BE2C (cell line): ENCODE measurements at regions not wholly inside any gene's neighbourhood (a gene's known extent, or its start where the extent isn't known, plus 50 kb on each side); places are given as distances from the start of the nearest gene placed in this dataset.

Experiments
- DNase-seq: peaks from one replicate; pipeline ENCODE4 v3.0.0-alpha.2; 2020
- H3K27me3 ChIP-seq: fragments of 250-450 bp; sonication (Bioruptor Pico); 2 replicates; pipeline ENCODE4 v1.5.1; 2020; ENCODE audit warnings: mild to moderate bottlenecking
- H3K36me3 ChIP-seq: fragments of 250-450 bp; sonication (Bioruptor Pico); 2 replicates; pipeline ENCODE4 v1.5.1; 2020; ENCODE audit warnings: mild to moderate bottlenecking
- H3K4me1 ChIP-seq: fragments of 250-450 bp; sonication (Bioruptor Pico); 2 replicates; pipeline ENCODE4 v1.5.1; 2020
- H3K4me3 ChIP-seq: 2 replicates; pipeline ENCODE4 v1.5.1; 2011; ENCODE audit warnings: low read depth, low read length
- H3K9me3 ChIP-seq: fragments of 250-450 bp; sonication (Bioruptor Pico); 2 replicates; pipeline ENCODE4 v1.5.1; 2020
- CTCF ChIP-seq: IDR thresholded peaks from 2 replicates; pipeline ENCODE4 v1.5.1; 2012; ENCODE audit warnings: mild to moderate bottlenecking, low read depth, low read length

DNA sequence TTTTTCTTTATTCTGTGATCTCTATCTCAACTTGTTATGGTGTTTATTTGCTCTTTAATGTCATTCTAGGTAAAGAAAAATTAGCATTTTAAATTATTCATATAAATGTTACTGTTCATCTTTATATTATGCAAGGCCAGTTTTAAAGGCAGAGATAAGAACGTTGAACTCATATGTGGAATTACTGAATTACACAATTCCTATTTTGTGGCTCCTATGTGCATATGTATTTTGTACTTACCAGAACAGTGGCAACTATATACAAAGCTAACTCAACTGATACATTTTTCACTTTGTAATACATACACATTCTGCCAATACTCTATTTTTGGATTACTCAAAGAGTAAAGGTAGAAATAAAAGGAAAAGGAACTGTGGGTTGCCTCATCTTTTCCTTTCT, 533.2 kb upstream of the NR3C2 start:
- TF ChIP-seq CTCF: no peak

DNA sequence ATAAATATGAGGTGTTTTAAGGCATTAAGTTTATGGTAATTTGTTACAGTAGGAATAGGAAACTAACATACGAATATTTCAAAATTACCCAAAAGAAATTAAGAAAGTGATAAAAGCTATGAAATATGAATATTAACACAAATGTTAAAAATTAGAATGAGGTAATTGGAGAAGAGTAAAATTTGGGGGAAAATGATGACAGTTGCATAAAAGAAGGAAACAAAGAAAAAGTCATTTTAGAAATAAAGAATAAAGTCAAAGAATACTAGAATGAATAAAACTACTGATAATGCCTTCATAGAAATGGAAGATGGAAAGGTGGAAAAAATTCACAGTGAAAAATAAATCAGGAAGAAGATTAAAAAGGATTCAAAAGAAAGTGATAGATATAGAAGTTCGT, 522.9 kb upstream of the NR3C2 start:
- no peak for DNase-seq
- H3K27me3 ChIP-seq: no peaks in the 10 kb centered on the region; the same call in 1 of the 2 replicates
- no peaks in the 10 kb centered on the region for H3K36me3 ChIP-seq
- no peak for TF ChIP-seq CTCF
- H3K4me1 ChIP-seq: no peaks in the 10 kb centered on the region
- H3K9me3 ChIP-seq: no peaks in the 10 kb centered on the region
- H3K4me3 ChIP-seq: no peak overlapping the region

More for the DNA sequence above, 533.2 kb upstream of the NR3C2 start:
- H3K4me1 ChIP-seq: no peaks in the 10 kb centered on the region
- no peak for DNase-seq
- H3K27me3 ChIP-seq: no peaks in the 10 kb centered on the region
- H3K4me3 ChIP-seq: no peak overlapping the region
- no peaks in the 10 kb centered on the region for H3K36me3 ChIP-seq
- H3K9me3 ChIP-seq: no peaks in the 10 kb centered on the region

GRCh38 chr4:148964456-148964855, 522.2 kb upstream of the NR3C2 start:
- no peak overlapping the region for H3K4me3 ChIP-seq
- no peaks in the 10 kb centered on the region for H3K9me3 ChIP-seq
- no peaks in the 10 kb centered on the region for H3K4me1 ChIP-seq
- DNase-seq: no peak
- no peaks in the 10 kb centered on the region for H3K27me3 ChIP-seq
- no peak for TF ChIP-seq CTCF
- H3K36me3 ChIP-seq: no peaks in the 10 kb centered on the region

- H3K36me3 ChIP-seq: no peaks in the 10 kb centered on the region
- no peaks in the 10 kb centered on the region for H3K4me1 ChIP-seq
- no peak for DNase-seq
- H3K27me3 ChIP-seq: no peaks in the 10 kb centered on the region
- H3K4me3 ChIP-seq: no peak overlapping the region
- no peak for TF ChIP-seq CTCF
- H3K9me3 ChIP-seq: no peaks in the 10 kb centered on the region
These were observed 520.5 kb upstream of the NR3C2 start for GRCh38 chr4:148962539-148963290.

GRCh38 chr4:148961526-148961925, 519.3 kb upstream of the NR3C2 start:
- H3K27me3 ChIP-seq: no peaks in the 10 kb centered on the region
- no peaks in the 10 kb centered on the region for H3K4me1 ChIP-seq
- H3K36me3 ChIP-seq: no peaks in the 10 kb centered on the region
- DNase-seq: no peak
- no peak for TF ChIP-seq CTCF
- H3K9me3 ChIP-seq: no peaks in the 10 kb centered on the region
- H3K4me3 ChIP-seq: no peak overlapping the region

DNA sequence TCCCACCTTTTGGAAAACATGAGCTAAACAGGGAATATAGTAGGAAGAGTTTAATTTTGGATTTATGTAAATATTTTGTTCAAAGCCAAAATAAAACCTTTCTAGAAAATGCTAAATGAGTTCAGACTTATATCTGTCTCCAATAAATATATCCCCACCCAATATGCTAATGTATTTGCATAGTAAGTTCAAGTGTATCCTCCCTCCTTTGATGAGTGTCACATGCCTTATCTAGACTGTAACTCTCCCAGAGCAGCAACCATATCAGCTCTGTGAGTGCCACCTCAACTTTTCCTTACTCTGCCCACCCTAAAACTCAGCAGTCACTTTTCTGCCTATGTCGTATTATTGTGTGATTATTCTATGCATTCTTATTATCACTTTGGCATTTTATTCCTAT, 516.1 kb upstream of the NR3C2 start:
- Histone ChIP-seq H3K27me3 (no peaks in the 10 kb centered on the region), H3K4me1 (no peaks in the 10 kb centered on the region), H3K9me3 (no peaks in the 10 kb centered on the region), H3K36me3 (no peaks in the 10 kb centered on the region), H3K4me3 (no peak overlapping the region)
- no peak for TF ChIP-seq CTCF
- no peak for DNase-seq
